ENCODE measurements at regions not wholly inside any gene's neighbourhood (a gene's known extent, or its start where the extent isn't known, plus 50 kb on each side); places are given as distances from the start of the nearest gene placed in this dataset.
"Not testable (repeated sequence)": the region's sequence is repeated elsewhere in the genome, so short reads cannot be mapped to it uniquely, and the experiment has no call there.

DNA sequence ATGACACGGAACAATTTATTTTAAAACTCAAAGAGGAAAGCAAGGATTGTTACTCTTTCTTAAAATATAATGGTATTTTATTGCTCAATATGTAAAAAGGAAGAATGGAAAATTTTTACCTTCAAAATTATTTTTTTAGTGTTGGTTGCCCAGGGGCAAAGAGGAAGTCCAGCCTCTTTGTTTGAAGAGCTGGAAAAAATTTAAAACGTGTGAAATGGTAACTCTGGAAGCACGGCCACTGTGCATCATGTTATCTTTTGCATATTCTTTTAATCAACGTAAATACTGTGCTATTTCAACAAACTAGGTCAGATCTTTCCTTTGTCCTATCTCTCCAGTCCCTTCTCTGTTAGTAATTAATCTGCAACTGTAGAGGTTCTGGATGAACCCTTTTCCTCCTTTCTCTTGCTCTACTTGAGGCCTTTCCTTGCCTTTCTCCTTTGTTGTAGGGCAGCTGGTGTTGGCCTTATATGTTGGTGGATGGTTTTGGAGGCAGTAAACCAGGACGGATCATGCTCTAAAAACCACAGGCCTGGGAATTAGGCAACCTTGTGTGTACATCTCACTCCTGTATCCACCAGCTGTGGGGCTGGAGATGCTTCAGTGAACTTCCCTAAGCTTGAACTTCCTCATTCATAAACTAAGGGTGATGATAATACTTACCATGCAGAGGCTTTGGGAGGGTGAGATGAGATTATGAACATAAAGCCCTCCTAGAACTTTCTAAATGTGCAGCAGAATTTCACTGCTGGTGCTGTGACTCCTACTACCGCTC lies 143.3 kb downstream of the PRL start:
- CTCF ChIA-PET, result no interaction called here
- POLR2A ChIA-PET, result no interaction called here
- no peak for DNase-seq (ENCODE audit: extremely low spot score)
- TF ChIP-seq CTCF (IDR thresholded peaks at IDR 0.05; ENCODE audit: control extremely low read depth, extremely low read depth, low read depth, missing control alignments), result no peak

- no peak for DNase-seq (ENCODE audit: extremely low spot score)
- TF ChIP-seq CTCF (IDR thresholded peaks at IDR 0.05; ENCODE audit: control extremely low read depth, extremely low read depth, low read depth, missing control alignments), result no peak
- CTCF ChIA-PET, result no interaction called here
- POLR2A ChIA-PET, result no interaction called here
Measured at GRCh38 chr6:22155551-22155950, 141.3 kb downstream of the PRL start.

DNA sequence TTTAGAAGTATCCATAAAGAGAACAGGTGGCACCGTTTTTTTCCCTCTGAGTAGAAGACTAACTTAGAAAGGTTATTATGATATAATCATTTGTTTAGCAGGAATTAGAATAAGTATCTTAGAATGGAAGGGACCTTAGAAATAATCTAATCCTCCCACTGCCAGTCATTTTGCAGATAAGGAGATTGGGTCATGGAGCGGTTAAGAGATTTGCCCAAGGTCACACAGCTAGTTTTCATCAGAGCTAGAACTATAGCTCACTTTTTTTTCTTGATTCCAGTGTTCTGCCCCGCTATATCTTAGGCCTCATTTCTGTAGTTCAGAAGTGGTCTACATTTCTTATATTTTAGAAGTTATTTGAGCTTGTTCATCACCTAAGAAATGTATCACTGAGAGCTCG lies 139.6 kb downstream of the PRL start:
- CTCF ChIA-PET, result interaction anchor here (1.1 to 2.8 kb wide), 2 partner anchors 9 to 206 kb away, joined by 3 to 19 read pairs; no protein-coding TSS in a partner anchor
- TF ChIP-seq CTCF (IDR thresholded peaks at IDR 0.05; ENCODE audit: control extremely low read depth, extremely low read depth, low read depth, missing control alignments), result no peak
- DNase-seq (ENCODE audit: extremely low spot score), result no peak
- POLR2A ChIA-PET, result no interaction called here

GRCh38 chr6:22164236-22164635 lies 132.6 kb downstream of the PRL start:
- POLR2A ChIA-PET, result no interaction called here
- TF ChIP-seq CTCF (IDR thresholded peaks at IDR 0.05; ENCODE audit: control extremely low read depth, extremely low read depth, low read depth, missing control alignments), result no peak
- DNase-seq (ENCODE audit: extremely low spot score), result no peak
- CTCF ChIA-PET, result interaction anchor here (1.0 kb wide), 1 partner anchor 16 kb away, joined by 3 read pairs; no protein-coding TSS in a partner anchor

DNA sequence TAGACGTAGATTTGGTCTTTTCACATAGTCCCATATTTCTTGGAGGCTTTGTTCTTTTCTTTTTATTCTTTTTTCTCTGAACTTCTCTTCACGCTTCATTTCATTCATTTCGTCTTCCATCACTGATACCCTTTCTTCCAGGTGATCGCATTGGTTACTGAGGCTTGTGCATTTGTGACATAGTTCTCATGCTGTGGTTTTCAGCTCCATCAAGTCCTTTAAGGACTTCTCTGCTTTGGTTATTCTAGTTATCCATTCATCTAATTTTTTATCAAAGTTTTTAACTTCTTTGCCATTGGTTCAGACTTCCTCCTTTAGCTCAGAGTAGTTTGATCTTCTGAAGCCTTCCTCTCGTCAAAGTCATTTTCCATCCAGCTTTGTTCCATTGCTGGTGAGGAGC lies 125.8 kb downstream of the PRL start:
- CTCF ChIA-PET; DNase-seq (ENCODE audit: extremely low spot score); POLR2A ChIA-PET: not testable (repeated sequence)

DNA sequence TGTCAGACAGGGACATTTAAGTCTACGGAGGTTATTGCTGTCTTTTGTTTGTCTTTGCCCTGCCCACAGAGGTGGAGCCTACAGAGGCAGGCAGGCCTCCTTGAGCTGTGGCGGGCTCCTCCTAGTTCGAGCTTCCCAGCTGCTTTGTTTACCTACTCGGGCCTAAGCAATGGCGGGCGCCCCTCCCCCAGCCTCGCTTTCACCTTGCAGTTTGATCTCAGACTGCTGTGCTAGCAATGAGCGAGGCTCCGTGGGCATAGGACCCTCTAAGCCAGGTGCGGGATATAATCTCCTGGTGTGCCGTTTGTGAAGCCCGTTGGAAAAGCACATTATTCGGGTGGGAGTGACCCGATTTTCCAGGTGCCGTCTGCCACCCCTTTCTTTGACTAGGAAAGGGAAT lies 125.0 kb downstream of the PRL start:
- POLR2A ChIA-PET; DNase-seq (ENCODE audit: extremely low spot score); CTCF ChIA-PET: not testable (repeated sequence)

DNA sequence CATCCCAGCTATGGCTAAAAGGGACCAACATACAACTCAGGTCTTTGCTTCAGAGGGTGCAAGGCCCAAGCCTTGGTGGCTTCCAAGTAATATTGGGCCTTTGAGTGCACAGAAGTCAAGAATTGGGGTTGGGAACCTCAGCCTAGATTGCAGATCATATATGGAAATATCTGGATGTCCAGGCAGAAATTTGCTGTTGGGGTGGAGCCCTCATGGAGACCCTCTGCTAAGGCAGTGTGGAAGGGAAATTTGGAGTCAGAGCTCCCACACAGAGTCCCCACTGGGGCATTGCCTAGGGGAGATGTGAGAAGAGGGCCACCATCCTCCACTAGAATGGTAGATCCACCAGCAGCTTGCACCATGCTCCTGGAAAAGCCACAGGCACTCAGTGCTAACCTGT lies 123.5 kb downstream of the PRL start:
- ChIA-PET POLR2A (no interaction called here), CTCF (no interaction called here)

GRCh38 chr6:22180250-22180649 lies 116.6 kb downstream of the PRL start:
- POLR2A ChIA-PET; DNase-seq (ENCODE audit: extremely low spot score); CTCF ChIA-PET: not testable (repeated sequence)

More for the DNA sequence above, 123.5 kb downstream of the PRL start:
- no peak for TF ChIP-seq CTCF (IDR thresholded peaks at IDR 0.05; ENCODE audit: control extremely low read depth, extremely low read depth, low read depth, missing control alignments)
- no peak for DNase-seq (ENCODE audit: extremely low spot score)
